Osteoblast (primary cell): ENCODE measurements at regions not wholly inside any gene's neighbourhood (a gene's known extent, or its start where the extent isn't known, plus 50 kb on each side); places are given as distances from the start of the nearest gene placed in this dataset.
A peak's percentile ranks its signal among the peaks of the same experiment; 100 is the strongest.

Experiments used
- DNase-seq: peaks from one replicate; pipeline ENCODE4 v3.0.0; 2011; ENCODE audit warnings: low spot score, mixed read lengths; ENCODE audit not compliant: insufficient read length; ENCODE audit errors: missing footprints
- H2AFZ ChIP-seq: 2 replicates; pipeline ENCODE4 v1.6.0; 2011; ENCODE audit warnings: mild to moderate bottlenecking, low read length
- H3K27ac ChIP-seq: 2 replicates; pipeline ENCODE4 v1.5.1; 2011; ENCODE audit warnings: mild to moderate bottlenecking, low read depth, low read length, moderate library complexity
- H3K27me3 ChIP-seq: 2 replicates; pipeline ENCODE4 v1.6.0; 2012; ENCODE audit warnings: mild to moderate bottlenecking, control low read depth, inconsistent platforms, low read length, moderate library complexity; ENCODE audit not compliant: insufficient read depth
- H3K36me3 ChIP-seq: 2 replicates; pipeline ENCODE4 v1.5.1; 2011; ENCODE audit warnings: mild to moderate bottlenecking, low read length, control low read depth, moderate library complexity; ENCODE audit not compliant: insufficient read depth
- H3K4me1 ChIP-seq: 2 replicates; pipeline ENCODE4 v1.5.1; 2011; ENCODE audit warnings: mild to moderate bottlenecking, low read length, control low read depth, moderate library complexity; ENCODE audit not compliant: insufficient read depth
- H3K4me2 ChIP-seq: 2 replicates; pipeline ENCODE4 v1.6.0; 2011; ENCODE audit warnings: mild to moderate bottlenecking, low read length; ENCODE audit not compliant: insufficient read depth
- H3K4me3 ChIP-seq: fragments of 200-600 bp; sonication (generic); 3 replicates; pipeline ENCODE4 v1.5.1; 2012; ENCODE audit warnings: mild to moderate bottlenecking, low read length, inconsistent platforms; ENCODE audit not compliant: insufficient read depth
- H3K79me2 ChIP-seq: 2 replicates; pipeline ENCODE4 v1.6.0; 2012; ENCODE audit warnings: mild to moderate bottlenecking, low read length, control low read depth, inconsistent platforms; ENCODE audit not compliant: insufficient read depth
- H3K9me3 ChIP-seq: 2 replicates; pipeline ENCODE4 v1.5.1; 2011; ENCODE audit warnings: low read depth, low read length, control low read depth
- H4K20me1 ChIP-seq: 2 replicates; pipeline ENCODE4 v1.6.0; 2012; ENCODE audit warnings: mild to moderate bottlenecking, low read length, control low read depth; ENCODE audit not compliant: insufficient read depth
- TF ChIP-seq, protein P1 (sequence below): IDR thresholded peaks from 2 replicates; pipeline ENCODE4 v1.5.1; 2011; ENCODE audit warnings: mild to moderate bottlenecking, low read depth, low read length, moderate library complexity; ENCODE audit errors: extremely low read depth

DNA sequence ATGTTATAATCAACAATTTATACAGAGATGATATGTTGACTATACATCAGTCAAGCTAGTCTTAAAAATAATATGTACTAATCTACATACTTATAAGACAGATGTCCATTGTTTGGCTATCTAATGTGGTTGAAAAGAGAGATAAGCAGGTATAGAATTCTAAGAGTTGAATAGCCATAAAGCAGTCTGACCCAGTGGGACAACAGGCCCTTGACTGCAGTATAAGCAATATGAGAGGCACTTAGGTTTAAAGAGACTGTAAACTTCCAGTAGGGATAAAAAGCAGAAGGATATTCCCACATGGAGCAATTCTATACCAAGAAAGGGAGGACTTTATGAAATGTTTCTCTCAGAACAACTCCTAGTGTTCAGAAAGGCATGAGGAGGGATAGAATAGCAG is 139.3 kb downstream of the ELAPOR2 start:
- H3K36me3 ChIP-seq: no peaks in the 10 kb centered on the region
- no peak for DNase-seq
- H3K4me2 ChIP-seq: no peak overlapping the region
- H3K27me3 ChIP-seq: no peaks in the 10 kb centered on the region
- no peak overlapping the region for H2AFZ ChIP-seq
- no peak overlapping the region for H3K4me3 ChIP-seq
- no peaks in the 10 kb centered on the region for H3K9me3 ChIP-seq
- H3K4me1 ChIP-seq: no peaks in the 10 kb centered on the region
- TF ChIP-seq, protein P1, sequence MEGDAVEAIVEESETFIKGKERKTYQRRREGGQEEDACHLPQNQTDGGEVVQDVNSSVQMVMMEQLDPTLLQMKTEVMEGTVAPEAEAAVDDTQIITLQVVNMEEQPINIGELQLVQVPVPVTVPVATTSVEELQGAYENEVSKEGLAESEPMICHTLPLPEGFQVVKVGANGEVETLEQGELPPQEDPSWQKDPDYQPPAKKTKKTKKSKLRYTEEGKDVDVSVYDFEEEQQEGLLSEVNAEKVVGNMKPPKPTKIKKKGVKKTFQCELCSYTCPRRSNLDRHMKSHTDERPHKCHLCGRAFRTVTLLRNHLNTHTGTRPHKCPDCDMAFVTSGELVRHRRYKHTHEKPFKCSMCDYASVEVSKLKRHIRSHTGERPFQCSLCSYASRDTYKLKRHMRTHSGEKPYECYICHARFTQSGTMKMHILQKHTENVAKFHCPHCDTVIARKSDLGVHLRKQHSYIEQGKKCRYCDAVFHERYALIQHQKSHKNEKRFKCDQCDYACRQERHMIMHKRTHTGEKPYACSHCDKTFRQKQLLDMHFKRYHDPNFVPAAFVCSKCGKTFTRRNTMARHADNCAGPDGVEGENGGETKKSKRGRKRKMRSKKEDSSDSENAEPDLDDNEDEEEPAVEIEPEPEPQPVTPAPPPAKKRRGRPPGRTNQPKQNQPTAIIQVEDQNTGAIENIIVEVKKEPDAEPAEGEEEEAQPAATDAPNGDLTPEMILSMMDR: no peak
- no peaks in the 10 kb centered on the region for H3K79me2 ChIP-seq
- H3K27ac ChIP-seq: no peak overlapping the region
- H4K20me1 ChIP-seq: no peaks in the 10 kb centered on the region

DNA sequence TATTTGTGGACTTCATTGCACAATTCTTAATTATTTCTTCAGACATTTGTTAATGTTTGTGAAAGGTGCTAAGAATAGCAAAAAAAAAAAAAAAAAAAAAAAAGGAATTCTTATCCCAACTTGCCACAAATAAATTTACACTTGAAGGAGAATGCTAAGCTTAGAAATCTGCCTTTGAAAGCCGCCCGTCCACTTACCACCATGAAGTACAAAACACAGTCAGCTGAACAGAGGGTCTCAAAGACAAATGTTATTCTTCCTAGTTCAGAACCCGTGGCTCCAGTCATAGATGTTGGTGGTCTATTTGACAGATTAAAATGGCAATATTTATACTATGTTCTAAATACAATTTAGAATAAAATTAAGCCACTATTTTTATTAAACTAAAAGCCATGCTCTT is 141.2 kb downstream of the ELAPOR2 start:
- Histone ChIP-seq H2AFZ (no peak overlapping the region), H3K27ac (no peak overlapping the region), H3K79me2 (no peaks in the 10 kb centered on the region), H3K9me3 (no peaks in the 10 kb centered on the region), H4K20me1 (no peaks in the 10 kb centered on the region), H3K4me2 (no peak overlapping the region), H3K4me3 (no peak overlapping the region), H3K4me1 (no peaks in the 10 kb centered on the region), H3K36me3 (no peaks in the 10 kb centered on the region), H3K27me3 (no peaks in the 10 kb centered on the region)
- DNase-seq: no peak
- TF ChIP-seq, protein P1: no peak

DNA sequence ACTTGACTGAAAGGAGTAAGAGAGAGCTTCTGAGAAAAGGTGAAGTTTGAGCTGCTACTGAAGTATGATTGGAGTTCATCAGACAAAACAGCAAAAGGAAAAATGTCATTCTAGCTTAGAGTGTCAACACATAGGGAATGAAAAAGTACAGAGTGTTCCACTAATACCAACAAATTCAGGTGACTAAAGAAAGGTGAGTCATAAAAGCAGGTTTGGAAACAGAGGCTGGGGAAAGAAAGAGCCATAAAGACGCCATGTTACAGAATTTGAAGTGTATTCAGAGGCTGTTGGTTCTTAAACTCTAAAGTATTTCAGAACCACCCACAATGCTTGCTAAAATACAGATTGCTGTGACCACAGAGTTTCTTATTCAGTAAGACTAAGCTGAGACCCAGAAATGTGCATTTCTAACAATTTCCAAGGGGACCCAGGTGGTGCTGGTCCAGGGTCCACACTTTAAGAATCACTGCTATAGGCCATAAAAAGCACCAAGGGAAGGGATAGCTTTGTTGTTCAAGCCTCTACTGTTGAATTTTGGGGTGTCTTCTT is 143.1 kb downstream of the ELAPOR2 start:
- TF ChIP-seq, protein P1: no peak
- Histone ChIP-seq H3K4me2 (no peak overlapping the region), H3K27me3 (no peaks in the 10 kb centered on the region), H3K36me3 (no peaks in the 10 kb centered on the region), H3K4me3 (no peak overlapping the region), H4K20me1 (no peaks in the 10 kb centered on the region), H3K9me3 (no peaks in the 10 kb centered on the region), H3K79me2 (no peaks in the 10 kb centered on the region), H3K4me1 (no peaks in the 10 kb centered on the region), H2AFZ (no peak overlapping the region), H3K27ac (no peak overlapping the region)
- DNase-seq: peak; percentile 26

DNA sequence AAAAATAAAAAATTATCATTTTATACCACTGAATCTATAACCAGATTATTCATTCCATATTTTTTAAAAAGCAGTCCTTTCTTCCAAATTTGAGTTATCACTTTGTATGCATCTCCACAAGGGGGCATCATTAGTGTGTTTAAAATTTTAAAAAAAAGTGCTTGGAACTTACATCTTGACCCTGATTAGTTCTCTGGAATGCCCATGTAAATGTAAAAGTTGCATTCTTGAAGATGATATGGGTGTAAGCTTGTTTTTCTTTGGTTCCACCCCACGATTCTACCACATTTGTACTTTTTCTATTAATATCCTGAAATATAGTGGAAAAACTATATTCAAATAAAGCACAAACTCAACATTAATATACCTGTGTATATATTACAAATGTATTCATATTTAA is 144.9 kb downstream of the ELAPOR2 start:
- Histone ChIP-seq H3K4me2 (no peak overlapping the region), H2AFZ (no peak overlapping the region)
- DNase-seq: no peak

More for the DNA sequence above, 144.9 kb downstream of the ELAPOR2 start:
- no peaks in the 10 kb centered on the region for H3K9me3 ChIP-seq
- no peaks in the 10 kb centered on the region for H3K27me3 ChIP-seq
- no peaks in the 10 kb centered on the region for H4K20me1 ChIP-seq
- no peaks in the 10 kb centered on the region for H3K4me1 ChIP-seq
- no peak overlapping the region for H3K4me3 ChIP-seq
- H3K79me2 ChIP-seq: no peaks in the 10 kb centered on the region
- no peaks in the 10 kb centered on the region for H3K36me3 ChIP-seq
- H3K27ac ChIP-seq: no peak overlapping the region
- TF ChIP-seq, protein P1: peak; percentile 62
